ENCODE measurements at regions not wholly inside any gene's neighbourhood (a gene's known extent, or its start where the extent isn't known, plus 50 kb on each side); places are given as distances from the start of the nearest gene placed in this dataset.

- TF ChIP-seq ELF4 (IDR thresholded peaks at IDR 0.05): no peak
- TF ChIP-seq ZNF384 (IDR thresholded peaks at IDR 0.05): no peak
- TF ChIP-seq FOXM1 (IDR thresholded peaks at IDR 0.05; ENCODE audit: borderline replicate concordance): no peak
- no peak for TF ChIP-seq ARNT (IDR thresholded peaks at IDR 0.05)
- TF ChIP-seq FOXA1 (IDR thresholded peaks at IDR 0.05): no peak
- CTCF ChIA-PET: no interaction called here
- DNase-seq (ENCODE audit: extremely low spot score): no peak
- POLR2A ChIA-PET: no interaction called here
These were observed 1296.9 kb upstream of the TMPRSS15 start for GRCh38 chr21:19700476-19700875.

- ChIA-PET CTCF (no interaction called here), POLR2A (no interaction called here)
- no peak for DNase-seq (ENCODE audit: extremely low spot score)
- TF ChIP-seq FOXM1 (IDR thresholded peaks at IDR 0.05; ENCODE audit: borderline replicate concordance) (no peak), LEF1 (IDR thresholded peaks at IDR 0.05; ENCODE audit: borderline replicate concordance) (no peak), HDGF (IDR thresholded peaks at IDR 0.05; ENCODE audit: borderline replicate concordance) (no peak), CTBP1 (IDR thresholded peaks at IDR 0.05; ENCODE audit: borderline replicate concordance) (no peak), ZNF384 (IDR thresholded peaks at IDR 0.05) (no peak), PKNOX1 (IDR thresholded peaks at IDR 0.05) (no peak), NFRKB (IDR thresholded peaks at IDR 0.05) (no peak), FOXK2 (IDR thresholded peaks at IDR 0.05) (no peak), ARNT (IDR thresholded peaks at IDR 0.05) (no peak), FOXA1 (IDR thresholded peaks at IDR 0.05) (no peak), SUZ12 (IDR thresholded peaks at IDR 0.05) (no peak), BHLHE40 (IDR thresholded peaks at IDR 0.05; ENCODE audit: borderline replicate concordance) (no peak), ELF4 (IDR thresholded peaks at IDR 0.05) (no peak), TARDBP (IDR thresholded peaks at IDR 0.05) (no peak), L3MBTL2 (conservative IDR thresholded peaks at IDR 0.05) (no peak), SP1 (IDR thresholded peaks at IDR 0.05) (no peak)
These were observed 1295.5 kb upstream of the NCAM2 start for GRCh38 chr21:19702726-19703125.

- no peak for TF ChIP-seq FOXA1 (IDR thresholded peaks at IDR 0.05)
- no peak for TF ChIP-seq ZNF384 (IDR thresholded peaks at IDR 0.05)
- TF ChIP-seq ARNT (IDR thresholded peaks at IDR 0.05): no peak
- TF ChIP-seq BHLHE40 (IDR thresholded peaks at IDR 0.05; ENCODE audit: borderline replicate concordance): no peak
- no peak for TF ChIP-seq FOXK2 (IDR thresholded peaks at IDR 0.05)
- no peak for TF ChIP-seq SP1 (IDR thresholded peaks at IDR 0.05)
- TF ChIP-seq TARDBP (IDR thresholded peaks at IDR 0.05): no peak
- TF ChIP-seq HDGF (IDR thresholded peaks at IDR 0.05; ENCODE audit: borderline replicate concordance): no peak
- TF ChIP-seq ELF4 (IDR thresholded peaks at IDR 0.05): no peak
- TF ChIP-seq SUZ12 (IDR thresholded peaks at IDR 0.05): no peak
- no peak for TF ChIP-seq L3MBTL2 (conservative IDR thresholded peaks at IDR 0.05)
- no peak for TF ChIP-seq NFRKB (IDR thresholded peaks at IDR 0.05)
- no peak for TF ChIP-seq LEF1 (IDR thresholded peaks at IDR 0.05; ENCODE audit: borderline replicate concordance)
- ChIA-PET CTCF (interaction anchor here (0.6 kb wide), 1 partner anchor 329 kb away, joined by 3 read pairs; no protein-coding TSS in a partner anchor), POLR2A (no interaction called here)
- no peak for DNase-seq (ENCODE audit: extremely low spot score)
These were observed 1293.4 kb upstream of the NCAM2 start for GRCh38 chr21:19704832-19705231.

- TF ChIP-seq HDGF (IDR thresholded peaks at IDR 0.05; ENCODE audit: borderline replicate concordance): no peak
- no peak for TF ChIP-seq FOXM1 (IDR thresholded peaks at IDR 0.05; ENCODE audit: borderline replicate concordance)
- TF ChIP-seq SUZ12 (IDR thresholded peaks at IDR 0.05): no peak
- no peak for TF ChIP-seq ARNT (IDR thresholded peaks at IDR 0.05)
- POLR2A ChIA-PET: no interaction called here
- CTCF ChIA-PET: no interaction called here
- DNase-seq (ENCODE audit: extremely low spot score): no peak
These were observed 1285.8 kb upstream of the NCAM2 start for GRCh38 chr21:19712441-19712840.

- ChIA-PET POLR2A (no interaction called here), CTCF (no interaction called here)
- no peak for DNase-seq (ENCODE audit: extremely low spot score)
- TF ChIP-seq SUZ12 (IDR thresholded peaks at IDR 0.05): no peak
- no peak for TF ChIP-seq FOXM1 (IDR thresholded peaks at IDR 0.05; ENCODE audit: borderline replicate concordance)
- TF ChIP-seq FOXA1 (IDR thresholded peaks at IDR 0.05): no peak
- TF ChIP-seq SP1 (IDR thresholded peaks at IDR 0.05): no peak
- TF ChIP-seq CTBP1 (IDR thresholded peaks at IDR 0.05; ENCODE audit: borderline replicate concordance): no peak
- no peak for TF ChIP-seq L3MBTL2 (conservative IDR thresholded peaks at IDR 0.05)
- TF ChIP-seq FOXK2 (IDR thresholded peaks at IDR 0.05): no peak
- no peak for TF ChIP-seq NFRKB (IDR thresholded peaks at IDR 0.05)
These were observed 1284.9 kb upstream of the NCAM2 start for GRCh38 chr21:19713313-19713712.

GRCh38 chr21:19724081-19724480, 1274.1 kb upstream of the NCAM2 start:
- ChIA-PET CTCF (no interaction called here), POLR2A (no interaction called here)
- DNase-seq (ENCODE audit: extremely low spot score): no peak
- TF ChIP-seq FOXM1 (IDR thresholded peaks at IDR 0.05; ENCODE audit: borderline replicate concordance): no peak
- TF ChIP-seq ELF4 (IDR thresholded peaks at IDR 0.05): no peak
- no peak for TF ChIP-seq HDGF (IDR thresholded peaks at IDR 0.05; ENCODE audit: borderline replicate concordance)
- TF ChIP-seq SUZ12 (IDR thresholded peaks at IDR 0.05): no peak
- TF ChIP-seq NFRKB (IDR thresholded peaks at IDR 0.05): no peak
- TF ChIP-seq SP1 (IDR thresholded peaks at IDR 0.05): no peak
- TF ChIP-seq ZNF384 (IDR thresholded peaks at IDR 0.05): no peak
- no peak for TF ChIP-seq TARDBP (IDR thresholded peaks at IDR 0.05)
- no peak for TF ChIP-seq BHLHE40 (IDR thresholded peaks at IDR 0.05; ENCODE audit: borderline replicate concordance)
- TF ChIP-seq FOXA1 (IDR thresholded peaks at IDR 0.05): no peak
- no peak for TF ChIP-seq L3MBTL2 (conservative IDR thresholded peaks at IDR 0.05)
- TF ChIP-seq PKNOX1 (IDR thresholded peaks at IDR 0.05): no peak
- no peak for TF ChIP-seq LEF1 (IDR thresholded peaks at IDR 0.05; ENCODE audit: borderline replicate concordance)
- TF ChIP-seq ARNT (IDR thresholded peaks at IDR 0.05): no peak
- TF ChIP-seq CTBP1 (IDR thresholded peaks at IDR 0.05; ENCODE audit: borderline replicate concordance): no peak
- no peak for TF ChIP-seq FOXK2 (IDR thresholded peaks at IDR 0.05)

- ChIA-PET CTCF (no interaction called here), POLR2A (no interaction called here)
- DNase-seq (ENCODE audit: extremely low spot score): no peak
- TF ChIP-seq FOXA1 (IDR thresholded peaks at IDR 0.05) (no peak), TARDBP (IDR thresholded peaks at IDR 0.05) (no peak), PKNOX1 (IDR thresholded peaks at IDR 0.05) (no peak), CTBP1 (IDR thresholded peaks at IDR 0.05; ENCODE audit: borderline replicate concordance) (no peak), HDGF (IDR thresholded peaks at IDR 0.05; ENCODE audit: borderline replicate concordance) (no peak), ELF4 (IDR thresholded peaks at IDR 0.05) (no peak), BHLHE40 (IDR thresholded peaks at IDR 0.05; ENCODE audit: borderline replicate concordance) (no peak), ZNF384 (IDR thresholded peaks at IDR 0.05) (no peak), SP1 (IDR thresholded peaks at IDR 0.05) (no peak), NFRKB (IDR thresholded peaks at IDR 0.05) (no peak), ARNT (IDR thresholded peaks at IDR 0.05) (no peak), FOXM1 (IDR thresholded peaks at IDR 0.05; ENCODE audit: borderline replicate concordance) (no peak), FOXK2 (IDR thresholded peaks at IDR 0.05) (no peak), SUZ12 (IDR thresholded peaks at IDR 0.05) (no peak), LEF1 (IDR thresholded peaks at IDR 0.05; ENCODE audit: borderline replicate concordance) (no peak), L3MBTL2 (conservative IDR thresholded peaks at IDR 0.05) (no peak)
These were observed 1267.0 kb upstream of the NCAM2 start for GRCh38 chr21:19731251-19731650.

Measured in HEK293T (cell line).